GM12872 (cell line): ENCODE measurements at regions not wholly inside any gene's neighbourhood (a gene's known extent, or its start where the extent isn't known, plus 50 kb on each side); places are given as distances from the start of the nearest gene placed in this dataset.

Experiments
- CTCF ChIP-seq: IDR thresholded peaks from 3 replicates; pipeline ENCODE4 v1.5.1; 2011; ENCODE audit warnings: low read depth, mild to moderate bottlenecking, low read length, moderate library complexity; ENCODE audit not compliant: insufficient read depth

- TF ChIP-seq CTCF, result no peak
Measured at GRCh38 chr9:105043370-105043936, 115.5 kb upstream of the ABCA1 start.

- no peak for TF ChIP-seq CTCF
Measured at GRCh38 chr9:105044518-105044917, 116.6 kb upstream of the ABCA1 start.

- TF ChIP-seq CTCF, result no peak
Measured at GRCh38 chr9:105046907-105047741, 119.2 kb upstream of the ABCA1 start.

GRCh38 chr9:105047742-105048041 is 119.7 kb upstream of the ABCA1 start:
- no peak for TF ChIP-seq CTCF

GRCh38 chr9:105048331-105048730 is 120.4 kb upstream of the ABCA1 start:
- no peak for TF ChIP-seq CTCF

- no peak for TF ChIP-seq CTCF
Measured at GRCh38 chr9:105050296-105050695, 122.3 kb upstream of the ABCA1 start.

- TF ChIP-seq CTCF, result no peak
Measured at GRCh38 chr9:105051897-105052296, 123.9 kb upstream of the ABCA1 start.

GRCh38 chr9:105052346-105052745 is 124.4 kb upstream of the ABCA1 start:
- no peak for TF ChIP-seq CTCF
